WTC11 (cell line): ENCODE measurements at regions not wholly inside any gene's neighbourhood (a gene's known extent, or its start where the extent isn't known, plus 50 kb on each side); places are given as distances from the start of the nearest gene placed in this dataset.

Source experiments
- ATAC-seq: fragments of 200-7000 bp; cut with Tn5 transposase; 2 replicates; pipeline ENCODE4 v1.10.0; 2021; ENCODE audit warnings: mild to moderate bottlenecking, moderate library complexity
- CTCF ChIA-PET: fragments of 300-600 bp; sonication (Branson Sonifier 250); formaldehyde crosslinking; loops from one replicate; lab custom pipeline; 2021; ENCODE audit warnings: antibody characterized with exemption; lab: Charles Lee
- POLR2A ChIA-PET: fragments of 350-600 bp; sonication (Branson Sonifier 250); formaldehyde crosslinking; loops from one replicate; lab custom pipeline; 2021; ENCODE audit warnings: antibody characterized with exemption; lab: Charles Lee
- DNase-seq: peaks from one replicate; pipeline ENCODE4 v3.0.0; 2021; ENCODE audit warnings: low spot score
- H3K27ac Mint-ChIP-seq: 2 replicates; pipeline ENCODE4 v1.8.0; 2021; ENCODE audit warnings: mixed read lengths
- H3K27me3 Mint-ChIP-seq: 2 replicates; pipeline ENCODE4 v1.8.0; 2021; ENCODE audit warnings: low read depth, mild to moderate bottlenecking, moderate library complexity, mixed read lengths
- H3K36me3 Mint-ChIP-seq: 2 replicates; pipeline ENCODE4 v1.8.0; 2021; ENCODE audit warnings: mixed read lengths
- H3K4me1 Mint-ChIP-seq: 2 replicates; pipeline ENCODE4 v1.8.0; 2022; ENCODE audit warnings: mixed read lengths
- H3K4me3 Mint-ChIP-seq: 2 replicates; pipeline ENCODE4 v1.8.0; 2021; ENCODE audit warnings: mild to moderate bottlenecking, moderate library complexity, mixed read lengths
- H3K9me3 Mint-ChIP-seq: 2 replicates; pipeline ENCODE4 v1.8.0; 2021; ENCODE audit warnings: mixed read lengths
- GRHL2 ChIP-seq: fragments of 250-450 bp; sonication (Bioruptor Pico); IDR thresholded peaks from 2 replicates; pipeline ENCODE4 v1.8.0; 2022; ENCODE audit warnings: mild to moderate bottlenecking, moderate library complexity; ENCODE audit not compliant: insufficient replicate concordance, severe bottlenecking
- GTF2I ChIP-seq: fragments of 250-450 bp; sonication (Bioruptor Pico); conservative IDR thresholded peaks from 2 replicates; pipeline ENCODE4 v1.4.0; 2021; ENCODE audit warnings: mild to moderate bottlenecking
- JAZF1 ChIP-seq: fragments of 250-450 bp; sonication (Bioruptor Pico); IDR thresholded peaks from 2 replicates; pipeline ENCODE4 v1.9.0; 2021; ENCODE audit warnings: moderate library complexity, mild to moderate bottlenecking, inconsistent platforms
- NFATC4 ChIP-seq: fragments of 250-450 bp; sonication (Bioruptor Pico); IDR thresholded peaks from 2 replicates; pipeline ENCODE4 v1.9.0; 2021; ENCODE audit warnings: mild to moderate bottlenecking
- NFE2L1 ChIP-seq: sonication (generic); formaldehyde crosslinking; IDR thresholded peaks from 2 replicates; pipeline ENCODE4 v1.8.1; 2023; ENCODE audit warnings: missing genetic modification reagents
- NR1H2 ChIP-seq: sonication (generic); formaldehyde crosslinking; IDR thresholded peaks from 2 replicates; pipeline ENCODE4 v1.9.0; 2021; ENCODE audit warnings: mild to moderate bottlenecking, moderate library complexity, missing genetic modification reagents
- OVOL2 ChIP-seq: fragments of 250-450 bp; sonication (Bioruptor Pico); IDR thresholded peaks from 2 replicates; pipeline ENCODE4 v1.9.0; 2021; ENCODE audit warnings: mild to moderate bottlenecking, borderline replicate concordance
- TEAD4 ChIP-seq: sonication (generic); formaldehyde crosslinking; IDR thresholded peaks from 2 replicates; pipeline ENCODE4 v1.8.0; 2022; ENCODE audit warnings: mild to moderate bottlenecking, missing genetic modification reagents
- ZBTB21 ChIP-seq: sonication (generic); formaldehyde crosslinking; IDR thresholded peaks from 2 replicates; pipeline ENCODE4 v1.8.1; 2023; ENCODE audit warnings: mild to moderate bottlenecking, missing genetic modification reagents, borderline replicate concordance
- ZNF232 ChIP-seq: sonication (generic); formaldehyde crosslinking; IDR thresholded peaks from 2 replicates; pipeline ENCODE4 v1.8.0; 2022; ENCODE audit warnings: mild to moderate bottlenecking, missing genetic modification reagents
- TF ChIP-seq, protein P1 (sequence below): sonication (generic); formaldehyde crosslinking; conservative IDR thresholded peaks from 2 replicates; pipeline ENCODE4 v1.8.1; 2023; ENCODE audit warnings: mild to moderate bottlenecking, low read depth, missing genetic modification reagents, moderate library complexity
- TF ChIP-seq, protein P2 (sequence below): sonication (generic); formaldehyde crosslinking; IDR thresholded peaks from 2 replicates; pipeline ENCODE4 v1.8.1; 2023; ENCODE audit warnings: mild to moderate bottlenecking, moderate library complexity, missing genetic modification reagents
- TF ChIP-seq, protein P3 (sequence below): sonication (generic); formaldehyde crosslinking; IDR thresholded peaks from 2 replicates; pipeline ENCODE4 v1.8.0; 2022; ENCODE audit warnings: mild to moderate bottlenecking, missing genetic modification reagents
- TF ChIP-seq, protein P4 (sequence below): fragments of 250-450 bp; sonication (Bioruptor Pico); IDR thresholded peaks from 2 replicates; pipeline ENCODE4 v1.9.0; 2021; ENCODE audit warnings: mild to moderate bottlenecking
- TF ChIP-seq, protein P5 (sequence below): sonication (generic); formaldehyde crosslinking; IDR thresholded peaks from 2 replicates; pipeline ENCODE4 v1.8.1; 2023; ENCODE audit warnings: mild to moderate bottlenecking, missing genetic modification reagents, borderline replicate concordance
- TF ChIP-seq, protein P6 (sequence below): fragments of 200-600 bp; IDR thresholded peaks from 2 replicates; pipeline ENCODE4 v1.8.0; 2022; ENCODE audit warnings: antibody characterized with exemption
- TF ChIP-seq, protein P7 (sequence below): fragments of 250-450 bp; sonication (Bioruptor Pico); IDR thresholded peaks from 2 replicates; pipeline ENCODE4 v2.1.2; 2022; ENCODE audit warnings: mild to moderate bottlenecking, moderate library complexity
- TF ChIP-seq, protein P8 (sequence below): fragments of 250-450 bp; sonication (Bioruptor Pico); IDR thresholded peaks from 2 replicates; pipeline ENCODE4 v1.8.0; 2021; ENCODE audit warnings: mild to moderate bottlenecking

DNA sequence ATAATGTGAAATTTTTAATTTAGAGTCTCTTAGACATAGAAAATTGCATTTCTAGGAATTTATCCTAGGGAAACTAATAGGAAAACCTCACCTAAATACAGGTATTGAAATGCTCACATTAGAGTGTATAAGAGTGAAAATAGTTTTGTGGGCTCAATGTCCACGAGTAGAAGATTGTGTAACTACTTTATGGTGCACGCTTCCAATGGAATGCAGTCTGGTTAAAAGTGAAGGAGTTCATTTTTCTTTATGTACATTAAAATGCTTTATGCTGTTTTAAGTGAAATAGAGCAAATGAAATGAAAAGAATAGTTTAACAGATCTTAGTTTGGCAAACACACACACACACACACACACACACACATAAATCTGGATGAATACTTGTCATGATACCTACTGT lies 278.2 kb downstream of the USP25 start (continued):
- TF ChIP-seq, protein P1, sequence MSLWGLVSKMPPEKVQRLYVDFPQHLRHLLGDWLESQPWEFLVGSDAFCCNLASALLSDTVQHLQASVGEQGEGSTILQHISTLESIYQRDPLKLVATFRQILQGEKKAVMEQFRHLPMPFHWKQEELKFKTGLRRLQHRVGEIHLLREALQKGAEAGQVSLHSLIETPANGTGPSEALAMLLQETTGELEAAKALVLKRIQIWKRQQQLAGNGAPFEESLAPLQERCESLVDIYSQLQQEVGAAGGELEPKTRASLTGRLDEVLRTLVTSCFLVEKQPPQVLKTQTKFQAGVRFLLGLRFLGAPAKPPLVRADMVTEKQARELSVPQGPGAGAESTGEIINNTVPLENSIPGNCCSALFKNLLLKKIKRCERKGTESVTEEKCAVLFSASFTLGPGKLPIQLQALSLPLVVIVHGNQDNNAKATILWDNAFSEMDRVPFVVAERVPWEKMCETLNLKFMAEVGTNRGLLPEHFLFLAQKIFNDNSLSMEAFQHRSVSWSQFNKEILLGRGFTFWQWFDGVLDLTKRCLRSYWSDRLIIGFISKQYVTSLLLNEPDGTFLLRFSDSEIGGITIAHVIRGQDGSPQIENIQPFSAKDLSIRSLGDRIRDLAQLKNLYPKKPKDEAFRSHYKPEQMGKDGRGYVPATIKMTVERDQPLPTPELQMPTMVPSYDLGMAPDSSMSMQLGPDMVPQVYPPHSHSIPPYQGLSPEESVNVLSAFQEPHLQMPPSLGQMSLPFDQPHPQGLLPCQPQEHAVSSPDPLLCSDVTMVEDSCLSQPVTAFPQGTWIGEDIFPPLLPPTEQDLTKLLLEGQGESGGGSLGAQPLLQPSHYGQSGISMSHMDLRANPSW (CRISPR knock-in tag): no peak
- TF ChIP-seq GRHL2 (CRISPR knock-in tag) (no peak), NFE2L1 (CRISPR knock-in tag) (no peak), NFATC4 (CRISPR knock-in tag) (no peak), OVOL2 (CRISPR knock-in tag) (no peak)
- TF ChIP-seq, protein P2, sequence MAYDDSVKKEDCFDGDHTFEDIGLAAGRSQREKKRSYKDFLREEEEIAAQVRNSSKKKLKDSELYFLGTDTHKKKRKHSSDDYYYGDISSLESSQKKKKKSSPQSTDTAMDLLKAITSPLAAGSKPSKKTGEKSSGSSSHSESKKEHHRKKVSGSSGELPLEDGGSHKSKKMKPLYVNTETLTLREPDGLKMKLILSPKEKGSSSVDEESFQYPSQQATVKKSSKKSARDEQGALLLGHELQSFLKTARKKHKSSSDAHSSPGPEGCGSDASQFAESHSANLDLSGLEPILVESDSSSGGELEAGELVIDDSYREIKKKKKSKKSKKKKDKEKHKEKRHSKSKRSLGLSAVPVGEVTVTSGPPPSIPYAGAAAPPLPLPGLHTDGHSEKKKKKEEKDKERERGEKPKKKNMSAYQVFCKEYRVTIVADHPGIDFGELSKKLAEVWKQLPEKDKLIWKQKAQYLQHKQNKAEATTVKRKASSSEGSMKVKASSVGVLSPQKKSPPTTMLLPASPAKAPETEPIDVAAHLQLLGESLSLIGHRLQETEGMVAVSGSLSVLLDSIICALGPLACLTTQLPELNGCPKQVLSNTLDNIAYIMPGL (CRISPR knock-in tag): no peak
- TF ChIP-seq, protein P3, sequence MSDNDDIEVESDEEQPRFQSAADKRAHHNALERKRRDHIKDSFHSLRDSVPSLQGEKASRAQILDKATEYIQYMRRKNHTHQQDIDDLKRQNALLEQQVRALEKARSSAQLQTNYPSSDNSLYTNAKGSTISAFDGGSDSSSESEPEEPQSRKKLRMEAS: no peak
- TF ChIP-seq, protein P4, sequence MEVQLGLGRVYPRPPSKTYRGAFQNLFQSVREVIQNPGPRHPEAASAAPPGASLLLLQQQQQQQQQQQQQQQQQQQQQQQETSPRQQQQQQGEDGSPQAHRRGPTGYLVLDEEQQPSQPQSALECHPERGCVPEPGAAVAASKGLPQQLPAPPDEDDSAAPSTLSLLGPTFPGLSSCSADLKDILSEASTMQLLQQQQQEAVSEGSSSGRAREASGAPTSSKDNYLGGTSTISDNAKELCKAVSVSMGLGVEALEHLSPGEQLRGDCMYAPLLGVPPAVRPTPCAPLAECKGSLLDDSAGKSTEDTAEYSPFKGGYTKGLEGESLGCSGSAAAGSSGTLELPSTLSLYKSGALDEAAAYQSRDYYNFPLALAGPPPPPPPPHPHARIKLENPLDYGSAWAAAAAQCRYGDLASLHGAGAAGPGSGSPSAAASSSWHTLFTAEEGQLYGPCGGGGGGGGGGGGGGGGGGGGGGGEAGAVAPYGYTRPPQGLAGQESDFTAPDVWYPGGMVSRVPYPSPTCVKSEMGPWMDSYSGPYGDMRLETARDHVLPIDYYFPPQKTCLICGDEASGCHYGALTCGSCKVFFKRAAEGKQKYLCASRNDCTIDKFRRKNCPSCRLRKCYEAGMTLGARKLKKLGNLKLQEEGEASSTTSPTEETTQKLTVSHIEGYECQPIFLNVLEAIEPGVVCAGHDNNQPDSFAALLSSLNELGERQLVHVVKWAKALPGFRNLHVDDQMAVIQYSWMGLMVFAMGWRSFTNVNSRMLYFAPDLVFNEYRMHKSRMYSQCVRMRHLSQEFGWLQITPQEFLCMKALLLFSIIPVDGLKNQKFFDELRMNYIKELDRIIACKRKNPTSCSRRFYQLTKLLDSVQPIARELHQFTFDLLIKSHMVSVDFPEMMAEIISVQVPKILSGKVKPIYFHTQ: no peak

DNA sequence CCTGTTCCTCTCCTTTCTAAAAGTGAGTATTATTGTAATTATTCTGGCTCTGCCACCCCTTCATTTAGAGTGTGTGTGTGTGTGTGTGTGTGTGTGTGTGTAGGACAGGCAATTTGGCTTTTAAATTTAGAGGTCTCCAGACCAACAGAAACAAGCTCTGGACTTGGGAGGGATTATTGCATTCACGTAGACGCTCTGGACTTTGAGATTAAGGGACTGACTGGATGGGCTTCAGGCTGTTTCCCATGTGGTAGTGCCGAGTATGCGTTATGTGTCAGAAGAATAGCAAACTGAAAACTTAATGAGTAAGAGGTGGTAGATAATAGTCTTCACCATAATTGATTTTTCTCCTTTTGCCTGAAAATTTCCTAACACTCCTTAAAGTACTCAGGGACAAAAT lies 281.9 kb downstream of the USP25 start:
- TF ChIP-seq TEAD4: no peak
- TF ChIP-seq ZBTB21 (CRISPR knock-in tag): no peak
- TF ChIP-seq, protein P5, sequence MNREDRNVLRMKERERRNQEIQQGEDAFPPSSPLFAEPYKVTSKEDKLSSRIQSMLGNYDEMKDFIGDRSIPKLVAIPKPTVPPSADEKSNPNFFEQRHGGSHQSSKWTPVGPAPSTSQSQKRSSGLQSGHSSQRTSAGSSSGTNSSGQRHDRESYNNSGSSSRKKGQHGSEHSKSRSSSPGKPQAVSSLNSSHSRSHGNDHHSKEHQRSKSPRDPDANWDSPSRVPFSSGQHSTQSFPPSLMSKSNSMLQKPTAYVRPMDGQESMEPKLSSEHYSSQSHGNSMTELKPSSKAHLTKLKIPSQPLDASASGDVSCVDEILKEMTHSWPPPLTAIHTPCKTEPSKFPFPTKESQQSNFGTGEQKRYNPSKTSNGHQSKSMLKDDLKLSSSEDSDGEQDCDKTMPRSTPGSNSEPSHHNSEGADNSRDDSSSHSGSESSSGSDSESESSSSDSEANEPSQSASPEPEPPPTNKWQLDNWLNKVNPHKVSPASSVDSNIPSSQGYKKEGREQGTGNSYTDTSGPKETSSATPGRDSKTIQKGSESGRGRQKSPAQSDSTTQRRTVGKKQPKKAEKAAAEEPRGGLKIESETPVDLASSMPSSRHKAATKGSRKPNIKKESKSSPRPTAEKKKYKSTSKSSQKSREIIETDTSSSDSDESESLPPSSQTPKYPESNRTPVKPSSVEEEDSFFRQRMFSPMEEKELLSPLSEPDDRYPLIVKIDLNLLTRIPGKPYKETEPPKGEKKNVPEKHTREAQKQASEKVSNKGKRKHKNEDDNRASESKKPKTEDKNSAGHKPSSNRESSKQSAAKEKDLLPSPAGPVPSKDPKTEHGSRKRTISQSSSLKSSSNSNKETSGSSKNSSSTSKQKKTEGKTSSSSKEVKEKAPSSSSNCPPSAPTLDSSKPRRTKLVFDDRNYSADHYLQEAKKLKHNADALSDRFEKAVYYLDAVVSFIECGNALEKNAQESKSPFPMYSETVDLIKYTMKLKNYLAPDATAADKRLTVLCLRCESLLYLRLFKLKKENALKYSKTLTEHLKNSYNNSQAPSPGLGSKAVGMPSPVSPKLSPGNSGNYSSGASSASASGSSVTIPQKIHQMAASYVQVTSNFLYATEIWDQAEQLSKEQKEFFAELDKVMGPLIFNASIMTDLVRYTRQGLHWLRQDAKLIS (CRISPR knock-in tag): no peak
- no peak for TF ChIP-seq GTF2I (CRISPR knock-in tag)
- no peak for TF ChIP-seq JAZF1 (CRISPR knock-in tag)
- TF ChIP-seq, protein P6, sequence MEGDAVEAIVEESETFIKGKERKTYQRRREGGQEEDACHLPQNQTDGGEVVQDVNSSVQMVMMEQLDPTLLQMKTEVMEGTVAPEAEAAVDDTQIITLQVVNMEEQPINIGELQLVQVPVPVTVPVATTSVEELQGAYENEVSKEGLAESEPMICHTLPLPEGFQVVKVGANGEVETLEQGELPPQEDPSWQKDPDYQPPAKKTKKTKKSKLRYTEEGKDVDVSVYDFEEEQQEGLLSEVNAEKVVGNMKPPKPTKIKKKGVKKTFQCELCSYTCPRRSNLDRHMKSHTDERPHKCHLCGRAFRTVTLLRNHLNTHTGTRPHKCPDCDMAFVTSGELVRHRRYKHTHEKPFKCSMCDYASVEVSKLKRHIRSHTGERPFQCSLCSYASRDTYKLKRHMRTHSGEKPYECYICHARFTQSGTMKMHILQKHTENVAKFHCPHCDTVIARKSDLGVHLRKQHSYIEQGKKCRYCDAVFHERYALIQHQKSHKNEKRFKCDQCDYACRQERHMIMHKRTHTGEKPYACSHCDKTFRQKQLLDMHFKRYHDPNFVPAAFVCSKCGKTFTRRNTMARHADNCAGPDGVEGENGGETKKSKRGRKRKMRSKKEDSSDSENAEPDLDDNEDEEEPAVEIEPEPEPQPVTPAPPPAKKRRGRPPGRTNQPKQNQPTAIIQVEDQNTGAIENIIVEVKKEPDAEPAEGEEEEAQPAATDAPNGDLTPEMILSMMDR: no peak
- TF ChIP-seq ZNF232: no peak
- TF ChIP-seq, protein P7, sequence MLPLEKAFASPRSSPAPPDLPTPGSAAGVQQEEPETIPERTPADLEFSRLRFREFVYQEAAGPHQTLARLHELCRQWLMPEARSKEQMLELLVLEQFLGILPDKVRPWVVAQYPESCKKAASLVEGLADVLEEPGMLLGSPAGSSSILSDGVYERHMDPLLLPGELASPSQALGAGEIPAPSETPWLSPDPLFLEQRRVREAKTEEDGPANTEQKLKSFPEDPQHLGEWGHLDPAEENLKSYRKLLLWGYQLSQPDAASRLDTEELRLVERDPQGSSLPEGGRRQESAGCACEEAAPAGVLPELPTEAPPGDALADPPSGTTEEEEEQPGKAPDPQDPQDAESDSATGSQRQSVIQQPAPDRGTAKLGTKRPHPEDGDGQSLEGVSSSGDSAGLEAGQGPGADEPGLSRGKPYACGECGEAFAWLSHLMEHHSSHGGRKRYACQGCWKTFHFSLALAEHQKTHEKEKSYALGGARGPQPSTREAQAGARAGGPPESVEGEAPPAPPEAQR (CRISPR knock-in tag): no peak
- TF ChIP-seq NFATC4 (CRISPR knock-in tag): no peak
- TF ChIP-seq, protein P8, sequence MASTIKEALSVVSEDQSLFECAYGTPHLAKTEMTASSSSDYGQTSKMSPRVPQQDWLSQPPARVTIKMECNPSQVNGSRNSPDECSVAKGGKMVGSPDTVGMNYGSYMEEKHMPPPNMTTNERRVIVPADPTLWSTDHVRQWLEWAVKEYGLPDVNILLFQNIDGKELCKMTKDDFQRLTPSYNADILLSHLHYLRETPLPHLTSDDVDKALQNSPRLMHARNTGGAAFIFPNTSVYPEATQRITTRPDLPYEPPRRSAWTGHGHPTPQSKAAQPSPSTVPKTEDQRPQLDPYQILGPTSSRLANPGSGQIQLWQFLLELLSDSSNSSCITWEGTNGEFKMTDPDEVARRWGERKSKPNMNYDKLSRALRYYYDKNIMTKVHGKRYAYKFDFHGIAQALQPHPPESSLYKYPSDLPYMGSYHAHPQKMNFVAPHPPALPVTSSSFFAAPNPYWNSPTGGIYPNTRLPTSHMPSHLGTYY: no peak
- TF ChIP-seq NR1H2 (CRISPR knock-in tag): no peak
- ChIA-PET CTCF (no interaction called here), POLR2A (no interaction called here)
- Mint-ChIP-seq H3K4me1 (no peaks in the 10 kb centered on the region), H3K27ac (no peak overlapping the region), H3K27me3 (no peaks in the 10 kb centered on the region), H3K36me3 (no peaks in the 10 kb centered on the region), H3K4me3 (no peak overlapping the region), H3K9me3 (peaks cover 10% of the 10 kb centered on the region; the same call in 1 of the 2 replicates)
- DNase-seq (no peak), ATAC-seq (no peak)
